Body of pancreas (tissue), 4 donors: ENCODE measurements at regions not wholly inside any gene's neighbourhood (a gene's known extent, or its start where the extent isn't known, plus 50 kb on each side); places are given as distances from the start of the nearest gene placed in this dataset.

Experiments
- ATAC-seq: fragments of 150-250 bp; one replicate; pipeline ENCODE4 v1.9.1; 2016
- DNase-seq, 4 donors: peaks; one replicate each; pipeline ENCODE4 v3.0.0-alpha.2; 2019
- H3K27ac ChIP-seq, 4 donors: fragments of 200-600 bp; sonication (generic); 1 replicate in 3 of 4; 2 replicates in 1 of 4; pipeline versions ENCODE4 v1.5.1 to v1.6.1; 2016 to 2019; ENCODE audit warnings: mild to moderate bottlenecking in 1 of 4, mixed read lengths in 1 of 4, moderate library complexity in 1 of 4
- H3K27me3 ChIP-seq, 2 donors: fragments of 200-600 bp; sonication (generic); one replicate each; pipeline ENCODE4 v1.6.0; 2016; ENCODE audit warnings: mild to moderate bottlenecking in 1 of 2
- H3K36me3 ChIP-seq, 2 donors: fragments of 200-600 bp; sonication (generic); replicated peaks in 1 of 2; 2 replicates each; pipeline ENCODE4 v1.5.1; 2016; ENCODE audit warnings: low read depth in 2 of 2; ENCODE audit not compliant: insufficient read depth in 1 of 2
- H3K4me1 ChIP-seq: fragments of 200-600 bp; sonication (generic); one replicate; pipeline ENCODE4 v1.6.0; 2016
- H3K4me3 ChIP-seq, 2 donors: fragments of 200-600 bp; sonication (generic); 1 replicate in 1 of 2; 2 replicates in 1 of 2; pipeline ENCODE4 v1.5.1; 2016 to 2019
- H3K9me3 ChIP-seq, 3 donors: fragments of 200-600 bp; sonication (generic); 1 replicate in 2 of 3; 2 replicates in 1 of 3; pipeline ENCODE4 v1.5.1; 2016
- CTCF ChIP-seq, 7 experiments: fragments of 450-650 bp in 4 of 7; fragments of 200-600 bp in 3 of 7; sonication (generic) in 3 of 7; IDR thresholded peaks; one replicate each; pipeline ENCODE4 v1.5.1; 2016 to 2019; ENCODE audit warnings: antibody characterized with exemption in 7 of 7
- POLR2A ChIP-seq, 3 donors: fragments of 450-650 bp; IDR thresholded peaks; one replicate each; pipeline ENCODE4 v1.6.1; 2016; ENCODE audit warnings: antibody characterized with exemption in 3 of 3, mild to moderate bottlenecking in 2 of 3
- WGBS, 2 donors: methylation state at CpG; one replicate each; pipeline ENCODE4 v1.1.5; 2017; 5-methylcytosine and 5-hydroxymethylcytosine counted together
- intact Hi-C: fragments of 100-400 bp; cut with DNase I; formaldehyde crosslinking; loops from one replicate; pipeline ENCODE4 v1.15.1; 2023

DNA sequence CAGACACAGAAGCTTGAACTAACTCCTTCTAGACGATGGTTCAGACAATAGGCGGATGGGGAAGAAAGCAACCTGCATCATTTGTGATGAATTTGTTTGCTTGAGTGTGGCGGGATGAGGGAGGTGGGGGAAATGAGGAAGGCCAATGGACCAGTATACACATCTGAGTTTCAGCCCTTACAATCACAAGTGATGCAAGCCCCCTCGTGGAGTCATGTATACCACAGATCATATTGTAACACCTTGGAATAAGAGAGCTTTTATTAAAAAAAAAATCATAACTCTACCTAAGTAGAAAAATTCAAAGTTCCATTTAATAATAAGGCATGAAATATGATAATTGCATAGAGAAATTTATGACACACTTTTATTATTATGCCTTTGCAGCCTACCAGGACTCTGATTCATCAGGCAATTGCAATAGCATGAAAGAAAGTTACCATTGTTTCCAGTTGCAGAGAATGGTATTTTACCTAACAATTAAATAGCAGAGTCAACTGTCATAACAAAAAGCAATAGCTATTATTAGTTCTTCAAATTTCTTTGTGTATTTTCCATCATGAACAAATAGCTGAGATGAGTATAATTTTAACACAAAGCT, 230.2 kb upstream of the AKR1E2 start:
- Histone ChIP-seq H3K27me3 (no peaks in the 10 kb centered on the region), H3K9me3 (no peaks in the 10 kb centered on the region), H3K4me3 (no peak overlapping the region), H3K36me3 (no peaks in the 10 kb centered on the region), H3K27ac (no peak overlapping the region), H3K4me1 (no peaks in the 10 kb centered on the region)
- intact Hi-C loops: no loop called here
- ATAC-seq (no peak), DNase-seq (no peak)
- TF ChIP-seq CTCF (IDR thresholded peaks at IDR 0.05) (no peak), POLR2A (IDR thresholded peaks at IDR 0.05) (no peak)
- WGBS, 2 donors: 66 to 68% methylated on average over 4 of the region's 4 CpGs

DNA sequence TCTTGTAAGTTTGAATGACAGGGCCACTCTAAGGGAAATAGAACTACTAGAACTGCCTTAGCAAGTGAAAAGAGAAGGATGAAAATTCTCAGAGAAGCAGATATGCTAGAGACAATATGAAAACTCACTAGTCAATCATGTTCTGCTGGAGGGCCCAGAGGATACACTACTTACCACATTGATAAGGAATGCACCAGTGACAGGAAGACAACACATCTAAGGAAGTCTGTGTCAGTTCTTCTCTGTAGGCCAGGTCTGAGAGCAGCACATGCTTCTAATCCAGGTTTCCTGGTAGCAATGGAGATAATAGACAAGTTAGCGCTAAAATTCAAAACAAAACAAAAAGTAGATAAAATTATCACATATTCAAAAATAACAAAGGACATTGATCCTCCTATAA, 235.2 kb upstream of the AKR1E2 start:
- Histone ChIP-seq H3K9me3 (no peaks in the 10 kb centered on the region), H3K27me3 (no peaks in the 10 kb centered on the region), H3K27ac (no peak overlapping the region), H3K4me3 (no peak overlapping the region), H3K36me3 (no peaks in the 10 kb centered on the region), H3K4me1 (peaks cover 8% of the 10 kb centered on the region)
- intact Hi-C loops: no loop called here
- TF ChIP-seq POLR2A (IDR thresholded peaks at IDR 0.05): no peak
- no peak for TF ChIP-seq CTCF (IDR thresholded peaks at IDR 0.05)
- ATAC-seq (no peak), DNase-seq (no peak)
- WGBS, 2 donors: 82 to 91% methylated on average over 1 of the region's 1 CpG

DNA sequence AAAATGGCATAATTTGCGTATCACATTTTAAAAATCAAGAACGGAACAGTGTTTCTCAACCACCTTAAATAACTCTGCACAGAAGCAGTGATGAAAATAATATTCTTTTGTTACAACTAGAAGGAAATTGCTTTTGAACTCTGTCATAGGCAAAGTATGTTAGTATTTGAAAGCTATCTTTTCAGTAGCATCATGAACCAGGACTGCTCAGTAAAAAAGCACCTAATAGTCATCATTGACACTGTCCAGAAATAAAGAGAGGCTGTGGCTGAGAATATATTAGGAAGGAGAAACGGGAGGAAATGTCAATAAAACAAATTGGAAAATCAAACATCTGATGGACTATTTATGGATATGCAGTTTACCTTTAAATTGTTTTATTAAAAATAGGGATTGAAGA, 237.2 kb upstream of the AKR1E2 start:
- no peaks in the 10 kb centered on the region for H3K27me3 ChIP-seq
- no peaks in the 10 kb centered on the region for H3K36me3 ChIP-seq
- no peak for TF ChIP-seq CTCF (IDR thresholded peaks at IDR 0.05)
- TF ChIP-seq POLR2A (IDR thresholded peaks at IDR 0.05): no peak
- H3K4me3 ChIP-seq: no peak overlapping the region
- H3K4me1 ChIP-seq: peaks cover 8% of the 10 kb centered on the region
- DNase-seq (no peak), ATAC-seq (no peak)
- 63% methylated on average over 3 of the region's 3 CpGs for WGBS, 2 donors
- no peak overlapping the region for H3K27ac ChIP-seq
- intact Hi-C loops: no loop called here
- H3K9me3 ChIP-seq: no peaks in the 10 kb centered on the region

GRCh38 chr10:4587466-4587865, 238.5 kb upstream of the AKR1E2 start:
- H3K9me3 ChIP-seq: no peaks in the 10 kb centered on the region
- H3K27ac ChIP-seq: peak overlapping the region in 3 of 4 donors; percentile 12 to 43 (median 41)
- intact Hi-C loops: no loop called here
- no peak for ATAC-seq
- 67 to 75% methylated on average over 1 of the region's 1 CpG for WGBS, 2 donors
- H3K4me3 ChIP-seq: no peak overlapping the region
- H3K27me3 ChIP-seq: no peaks in the 10 kb centered on the region
- DNase-seq: no peak
- TF ChIP-seq CTCF (IDR thresholded peaks at IDR 0.05) (no peak), POLR2A (IDR thresholded peaks at IDR 0.05) (no peak)
- H3K4me1 ChIP-seq: peaks cover 8% of the 10 kb centered on the region
- H3K36me3 ChIP-seq: no peaks in the 10 kb centered on the region

GRCh38 chr10:4586776-4587175, 239.2 kb upstream of the AKR1E2 start:
- 50 to 63% methylated on average over 4 of the region's 4 CpGs for WGBS, 2 donors
- ATAC-seq: no peak
- TF ChIP-seq CTCF (IDR thresholded peaks at IDR 0.05): no peak
- peaks cover 8% of the 10 kb centered on the region for H3K4me1 ChIP-seq
- no peaks in the 10 kb centered on the region for H3K9me3 ChIP-seq
- peak overlapping the region in 3 of 4 donors; percentile 12 to 43 (median 41) for H3K27ac ChIP-seq
- intact Hi-C loops: no loop called here
- DNase-seq: peak in 1 of 4 donors; percentile 10
- no peaks in the 10 kb centered on the region for H3K27me3 ChIP-seq
- no peak overlapping the region for H3K4me3 ChIP-seq
- no peaks in the 10 kb centered on the region for H3K36me3 ChIP-seq
